A673 (cell line): ENCODE measurements at regions not wholly inside any gene's neighbourhood (a gene's known extent, or its start where the extent isn't known, plus 50 kb on each side); places are given as distances from the start of the nearest gene placed in this dataset.

Experiments
- BruUV-seq: library from RNA; stranded (reverse); fragments of 400-500 nt; replicated peaks from 2 replicates; lab custom pipeline; 2021; lab: Mats Ljungman, UMichigan
- CTCF ChIA-PET: fragments of 300-600 bp; sonication (Branson Sonifier 250); formaldehyde crosslinking; loops from one replicate; lab custom pipeline; 2022; ENCODE audit warnings: antibody characterized with exemption; lab: Charles Lee
- POLR2A ChIA-PET: fragments of 300-600 bp; sonication (Branson Sonifier 250); formaldehyde crosslinking; loops from one replicate; lab custom pipeline; 2022; ENCODE audit warnings: antibody characterized with exemption; ENCODE audit not compliant: low non-redundant PET; lab: Charles Lee
- DNase-seq: peaks from one replicate; pipeline ENCODE4 v3.0.0-alpha.2; 2015; ENCODE audit warnings: low spot score
- H3K27ac ChIP-seq: fragments of 200-600 bp; sonication (generic); 2 replicates; pipeline ENCODE4 v1.5.1; 2016; ENCODE audit warnings: mixed run types, low read depth, mild to moderate bottlenecking, mixed read lengths, antibody characterized with exemption, low read length; ENCODE audit not compliant: poor library complexity, severe bottlenecking
- H3K27me3 ChIP-seq: fragments of 200-600 bp; sonication (generic); replicated peaks from 2 replicates; pipeline ENCODE4 v1.6.1; 2017; ENCODE audit warnings: mixed run types, low read depth, mild to moderate bottlenecking, mixed read lengths, antibody characterized with exemption, low read length; ENCODE audit not compliant: insufficient read depth, poor library complexity
- H3K36me3 ChIP-seq: fragments of 200-600 bp; sonication (generic); 2 replicates; pipeline ENCODE4 v1.6.1; 2016; ENCODE audit warnings: mixed run types, mild to moderate bottlenecking, mixed read lengths, antibody characterized with exemption, low read length; ENCODE audit not compliant: insufficient read depth, poor library complexity, severe bottlenecking
- H3K4me1 ChIP-seq: fragments of 200-600 bp; sonication (generic); 2 replicates; pipeline ENCODE4 v1.6.1; 2017; ENCODE audit warnings: mixed run types, mild to moderate bottlenecking, mixed read lengths, antibody characterized with exemption, low read length; ENCODE audit not compliant: insufficient read depth, poor library complexity, severe bottlenecking
- H3K4me3 ChIP-seq: fragments of 200-600 bp; sonication (generic); 2 replicates; pipeline ENCODE4 v1.5.1; 2016; ENCODE audit warnings: low read depth, mixed run types, mild to moderate bottlenecking, mixed read lengths, low read length; ENCODE audit not compliant: poor library complexity, severe bottlenecking
- H3K9me3 ChIP-seq: fragments of 200-600 bp; sonication (generic); 2 replicates; pipeline ENCODE4 v1.6.1; 2016; ENCODE audit warnings: mixed run types, low read depth, mild to moderate bottlenecking, mixed read lengths, antibody characterized with exemption, low read length; ENCODE audit not compliant: poor library complexity, severe bottlenecking
- EZH2 ChIP-seq: fragments of 200-600 bp; sonication (generic); IDR thresholded peaks from 2 replicates; pipeline ENCODE4 v1.6.1; 2017; ENCODE audit warnings: borderline replicate concordance, low read depth, mild to moderate bottlenecking, mixed read lengths, antibody characterized with exemption, low read length; ENCODE audit not compliant: poor library complexity, severe bottlenecking
- intact Hi-C: fragments of 100-400 bp; cut with micrococcal nuclease; formaldehyde crosslinking; loops from one replicate; pipeline ENCODE4 v1.10.0; 2022; ENCODE audit not compliant: unreplicated experiment
- TF ChIP-seq, protein P1 (sequence below): fragments of 300-800, 200-600 bp; sonication (generic); conservative IDR thresholded peaks from 2 replicates; pipeline ENCODE4 v1.5.1; 2017; ENCODE audit warnings: low read depth, mild to moderate bottlenecking, antibody characterized with exemption, low read length, moderate library complexity, mixed read lengths

DNA sequence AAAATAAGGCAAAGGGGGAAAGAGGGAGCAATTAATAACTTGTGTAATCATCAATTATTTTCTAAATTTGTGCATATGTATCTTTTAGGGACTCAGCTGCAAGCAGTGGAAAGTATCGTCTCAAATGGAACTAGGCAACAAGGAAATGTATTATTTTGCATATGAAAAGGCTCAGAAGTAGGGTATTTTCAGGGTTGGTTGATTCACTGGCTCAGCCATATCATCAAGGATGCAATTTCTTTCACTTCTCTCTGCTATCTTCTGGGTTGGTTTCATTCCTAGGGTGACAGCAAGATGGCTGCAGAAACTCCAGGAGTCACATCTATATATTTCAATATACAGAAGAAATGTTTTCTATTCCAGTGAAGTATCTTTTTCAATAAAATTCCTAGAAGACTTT lies 509.8 kb downstream of the DMAC1 start:
- DNase-seq: no peak
- Histone ChIP-seq H3K36me3 (no peaks in the 10 kb centered on the region), H3K27ac (no peak overlapping the region), H3K9me3 (no peaks in the 10 kb centered on the region), H3K4me1 (no peaks in the 10 kb centered on the region), H3K27me3 (peaks cover 4% of the 10 kb centered on the region), H3K4me3 (no peak overlapping the region)
- ChIA-PET POLR2A (no interaction called here), CTCF (no interaction called here)
- intact Hi-C loops: no loop called here
- BruUV-seq: no TSS peak
- TF ChIP-seq EZH2: no peak
- TF ChIP-seq, protein P1, sequence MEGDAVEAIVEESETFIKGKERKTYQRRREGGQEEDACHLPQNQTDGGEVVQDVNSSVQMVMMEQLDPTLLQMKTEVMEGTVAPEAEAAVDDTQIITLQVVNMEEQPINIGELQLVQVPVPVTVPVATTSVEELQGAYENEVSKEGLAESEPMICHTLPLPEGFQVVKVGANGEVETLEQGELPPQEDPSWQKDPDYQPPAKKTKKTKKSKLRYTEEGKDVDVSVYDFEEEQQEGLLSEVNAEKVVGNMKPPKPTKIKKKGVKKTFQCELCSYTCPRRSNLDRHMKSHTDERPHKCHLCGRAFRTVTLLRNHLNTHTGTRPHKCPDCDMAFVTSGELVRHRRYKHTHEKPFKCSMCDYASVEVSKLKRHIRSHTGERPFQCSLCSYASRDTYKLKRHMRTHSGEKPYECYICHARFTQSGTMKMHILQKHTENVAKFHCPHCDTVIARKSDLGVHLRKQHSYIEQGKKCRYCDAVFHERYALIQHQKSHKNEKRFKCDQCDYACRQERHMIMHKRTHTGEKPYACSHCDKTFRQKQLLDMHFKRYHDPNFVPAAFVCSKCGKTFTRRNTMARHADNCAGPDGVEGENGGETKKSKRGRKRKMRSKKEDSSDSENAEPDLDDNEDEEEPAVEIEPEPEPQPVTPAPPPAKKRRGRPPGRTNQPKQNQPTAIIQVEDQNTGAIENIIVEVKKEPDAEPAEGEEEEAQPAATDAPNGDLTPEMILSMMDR: no peak

DNA sequence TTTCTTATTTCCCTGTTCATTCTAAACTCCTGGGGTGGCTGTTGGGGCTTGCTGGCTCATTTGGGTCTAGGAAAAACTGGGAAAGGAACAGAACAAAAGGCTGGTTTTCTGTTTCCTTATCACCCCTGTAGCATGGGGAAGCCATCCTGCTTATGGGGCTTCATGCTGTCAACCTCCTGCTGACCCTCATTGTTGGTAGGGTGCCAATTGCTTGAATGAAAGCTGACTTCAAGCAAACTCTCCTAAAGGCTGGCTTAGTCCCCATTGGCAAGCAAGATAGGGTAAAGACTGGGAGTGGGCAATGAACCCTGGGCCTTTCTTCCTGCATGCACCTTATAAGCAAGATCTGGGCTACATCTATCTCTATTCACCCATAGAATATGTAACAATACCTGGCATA lies 511.6 kb downstream of the DMAC1 start:
- POLR2A ChIA-PET: no interaction called here
- no peaks in the 10 kb centered on the region for H3K36me3 ChIP-seq
- no peak overlapping the region for H3K27ac ChIP-seq
- intact Hi-C loops: no loop called here
- DNase-seq: no peak
- CTCF ChIA-PET: no interaction called here
- peaks cover 4% of the 10 kb centered on the region for H3K27me3 ChIP-seq
- no peak overlapping the region for H3K4me3 ChIP-seq
- H3K4me1 ChIP-seq: no peaks in the 10 kb centered on the region
- no peaks in the 10 kb centered on the region for H3K9me3 ChIP-seq
- TF ChIP-seq, protein P1: no peak
- no peak for TF ChIP-seq EZH2
- BruUV-seq: no TSS peak

DNA sequence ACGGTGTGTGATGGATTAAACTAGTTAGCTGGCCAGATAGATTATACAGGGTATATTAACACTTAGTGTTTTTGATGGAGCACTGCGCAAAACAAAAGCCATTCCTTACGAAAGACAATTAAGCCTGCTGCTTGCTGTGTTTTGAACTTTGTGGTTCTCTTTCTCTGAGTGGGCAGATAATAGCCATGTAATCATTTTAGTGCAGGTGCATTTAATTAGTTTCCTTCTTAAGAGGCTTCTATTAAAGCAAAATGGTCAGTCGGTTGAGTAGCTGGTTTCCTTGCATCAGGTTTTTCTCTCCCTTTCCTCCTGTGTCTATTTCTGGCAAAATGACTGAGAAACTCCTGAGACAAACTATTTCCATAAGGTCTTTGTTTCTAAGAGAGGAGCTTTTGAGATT lies 512.5 kb downstream of the DMAC1 start:
- Histone ChIP-seq H3K27me3 (peaks cover 4% of the 10 kb centered on the region), H3K4me3 (no peak overlapping the region), H3K9me3 (no peaks in the 10 kb centered on the region), H3K4me1 (no peaks in the 10 kb centered on the region), H3K27ac (no peak overlapping the region), H3K36me3 (no peaks in the 10 kb centered on the region)
- no peak for DNase-seq
- no TSS peak for BruUV-seq
- CTCF ChIA-PET: no interaction called here
- TF ChIP-seq EZH2: no peak
- TF ChIP-seq, protein P1: no peak
- POLR2A ChIA-PET: no interaction called here
- intact Hi-C loops: no loop called here
